HFF-Myc (cell line): ENCODE measurements at regions not wholly inside any gene's neighbourhood (a gene's known extent, or its start where the extent isn't known, plus 50 kb on each side); places are given as distances from the start of the nearest gene placed in this dataset.

ENCODE experiments used
- DNase-seq: peaks from one replicate; pipeline ENCODE4 v3.0.0-alpha.2; 2011; ENCODE audit warnings: low read depth; ENCODE audit errors: extremely low read depth
- H3K4me3 ChIP-seq: replicated peaks from 2 replicates; pipeline ENCODE4 v1.5.1; 2011; ENCODE audit warnings: low read depth, mild to moderate bottlenecking, control low read depth, low read length
- TF ChIP-seq, protein P1 (sequence below): IDR thresholded peaks from 2 replicates; pipeline ENCODE4 v1.5.1; 2012; ENCODE audit warnings: mild to moderate bottlenecking, low read depth, low read length, control low read depth; ENCODE audit errors: missing control alignments

DNA sequence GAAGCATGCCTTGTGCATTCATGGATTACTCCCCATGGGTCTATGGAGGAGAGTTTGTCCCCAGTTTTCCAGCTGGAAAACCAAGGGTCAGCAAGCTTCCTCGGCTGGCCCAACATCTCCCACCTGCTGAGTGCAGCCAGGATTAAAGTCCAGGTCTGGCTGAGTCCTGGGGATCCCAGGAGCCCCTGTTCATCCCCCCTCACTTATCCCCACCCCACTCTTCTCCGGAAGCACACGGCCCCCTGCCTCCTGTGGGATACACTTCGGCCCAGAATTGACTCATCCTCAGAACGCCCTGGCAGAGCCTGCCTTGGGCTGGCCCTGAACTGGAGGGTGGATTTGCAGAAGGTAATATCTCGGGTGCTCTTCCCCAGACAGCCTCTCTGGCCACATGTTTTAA, 276.1 kb downstream of the NPHP4 start:
- no peak for DNase-seq
- H3K4me3 ChIP-seq = no peak overlapping the region
- TF ChIP-seq, protein P1, sequence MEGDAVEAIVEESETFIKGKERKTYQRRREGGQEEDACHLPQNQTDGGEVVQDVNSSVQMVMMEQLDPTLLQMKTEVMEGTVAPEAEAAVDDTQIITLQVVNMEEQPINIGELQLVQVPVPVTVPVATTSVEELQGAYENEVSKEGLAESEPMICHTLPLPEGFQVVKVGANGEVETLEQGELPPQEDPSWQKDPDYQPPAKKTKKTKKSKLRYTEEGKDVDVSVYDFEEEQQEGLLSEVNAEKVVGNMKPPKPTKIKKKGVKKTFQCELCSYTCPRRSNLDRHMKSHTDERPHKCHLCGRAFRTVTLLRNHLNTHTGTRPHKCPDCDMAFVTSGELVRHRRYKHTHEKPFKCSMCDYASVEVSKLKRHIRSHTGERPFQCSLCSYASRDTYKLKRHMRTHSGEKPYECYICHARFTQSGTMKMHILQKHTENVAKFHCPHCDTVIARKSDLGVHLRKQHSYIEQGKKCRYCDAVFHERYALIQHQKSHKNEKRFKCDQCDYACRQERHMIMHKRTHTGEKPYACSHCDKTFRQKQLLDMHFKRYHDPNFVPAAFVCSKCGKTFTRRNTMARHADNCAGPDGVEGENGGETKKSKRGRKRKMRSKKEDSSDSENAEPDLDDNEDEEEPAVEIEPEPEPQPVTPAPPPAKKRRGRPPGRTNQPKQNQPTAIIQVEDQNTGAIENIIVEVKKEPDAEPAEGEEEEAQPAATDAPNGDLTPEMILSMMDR = no peak

DNA sequence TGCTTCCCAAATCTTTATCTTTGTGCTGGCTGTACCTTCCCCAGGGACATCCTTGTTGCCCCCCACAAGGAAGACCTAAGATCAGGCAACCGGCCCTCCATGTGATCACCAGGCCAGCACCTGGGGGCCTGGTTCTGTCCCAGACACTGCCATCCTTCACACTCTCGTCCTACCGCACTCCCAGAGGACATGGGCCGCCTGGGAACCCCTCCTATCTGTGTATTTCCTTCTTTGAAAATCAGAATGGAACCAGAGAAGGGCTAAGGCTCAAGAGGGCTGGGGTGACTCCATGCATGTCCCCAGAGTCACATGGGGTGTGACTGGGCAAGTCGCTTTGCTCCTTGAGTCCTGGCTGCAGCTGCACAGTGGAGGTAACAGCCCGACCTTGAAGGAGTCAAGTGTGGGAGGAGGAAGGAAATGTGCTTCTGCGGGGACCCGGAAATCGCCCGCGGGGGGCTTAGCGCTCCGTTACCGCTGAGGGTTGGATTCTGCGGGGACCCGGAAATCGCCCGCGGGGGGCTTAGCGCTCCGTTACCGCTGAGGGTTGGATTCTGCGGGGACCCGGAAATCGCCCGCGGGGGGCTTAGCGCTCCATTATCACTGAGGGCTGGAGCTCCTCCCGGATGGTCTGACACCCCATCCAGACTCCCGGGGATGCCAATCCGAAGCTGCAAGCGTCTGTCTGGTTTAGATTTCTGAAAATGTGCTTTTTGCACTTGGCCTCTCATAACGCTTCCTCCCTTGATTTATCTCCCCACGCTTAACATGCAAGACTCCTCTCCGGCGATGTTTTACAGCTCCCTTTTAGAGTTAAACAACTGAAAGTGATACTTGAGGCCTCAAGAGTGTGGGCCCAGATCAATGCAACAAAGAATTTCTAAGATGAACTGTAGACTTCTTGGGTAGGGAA, 278.9 kb downstream of the NPHP4 start:
- no peak for DNase-seq
- TF ChIP-seq, protein P1 = no peak
- no peak overlapping the region for H3K4me3 ChIP-seq

DNA sequence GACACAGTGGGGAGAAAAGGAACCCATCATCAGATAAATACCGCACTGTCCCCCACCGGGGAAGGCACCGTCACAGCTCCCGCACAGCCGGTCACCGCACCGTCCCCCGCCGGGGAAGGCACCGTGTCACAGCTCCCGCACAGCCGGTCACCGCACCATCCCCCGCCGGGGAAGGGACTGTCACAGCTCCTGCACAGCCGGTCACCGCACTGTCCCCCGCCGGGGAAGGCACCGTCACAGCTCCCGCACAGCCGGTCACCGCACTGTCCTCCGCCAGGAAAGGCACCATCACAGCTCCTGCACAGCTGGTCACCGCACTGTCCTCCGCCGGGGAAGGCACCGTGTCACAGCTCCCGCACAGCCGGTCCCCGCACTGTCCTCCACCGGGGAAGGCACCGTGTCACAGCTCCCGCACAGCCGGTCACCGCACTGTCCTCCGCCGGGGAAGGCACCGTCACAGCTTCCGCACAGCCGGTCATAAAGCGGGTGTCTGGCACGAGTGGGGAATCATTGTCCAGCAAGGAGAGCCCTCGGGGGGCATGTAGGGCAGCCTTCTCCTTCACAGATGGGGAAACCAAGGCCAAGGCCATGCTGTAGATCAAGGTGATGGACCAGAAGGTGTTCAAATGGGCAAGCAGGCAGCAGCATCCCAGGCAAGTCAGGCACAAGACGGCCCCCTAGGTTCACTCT, 280.1 kb downstream of the NPHP4 start:
- H3K4me3 ChIP-seq = no peak overlapping the region
- no peak for DNase-seq
- TF ChIP-seq, protein P1 = no peak

DNA sequence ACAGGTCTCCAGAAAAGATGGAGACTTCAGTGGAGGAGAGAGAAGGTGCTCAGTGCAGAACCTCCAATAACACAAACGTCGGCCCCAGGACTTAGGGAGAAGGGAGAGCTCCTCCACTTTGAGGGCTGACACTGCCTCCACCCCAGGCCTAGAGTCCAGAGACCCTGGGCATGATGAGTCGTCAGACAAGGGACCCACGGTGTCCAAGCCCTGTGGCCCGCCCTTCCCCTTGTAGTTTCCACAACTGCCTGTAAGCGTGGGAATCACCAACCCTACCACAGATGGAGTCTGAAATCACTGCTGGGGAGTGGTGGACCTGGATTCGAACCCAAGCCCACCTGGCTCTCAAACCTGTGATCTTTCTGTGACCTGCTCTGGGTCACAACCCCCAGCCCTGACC, 281.1 kb downstream of the NPHP4 start:
- TF ChIP-seq, protein P1 = no peak
- H3K4me3 ChIP-seq = no peak overlapping the region
- DNase-seq = no peak

DNA sequence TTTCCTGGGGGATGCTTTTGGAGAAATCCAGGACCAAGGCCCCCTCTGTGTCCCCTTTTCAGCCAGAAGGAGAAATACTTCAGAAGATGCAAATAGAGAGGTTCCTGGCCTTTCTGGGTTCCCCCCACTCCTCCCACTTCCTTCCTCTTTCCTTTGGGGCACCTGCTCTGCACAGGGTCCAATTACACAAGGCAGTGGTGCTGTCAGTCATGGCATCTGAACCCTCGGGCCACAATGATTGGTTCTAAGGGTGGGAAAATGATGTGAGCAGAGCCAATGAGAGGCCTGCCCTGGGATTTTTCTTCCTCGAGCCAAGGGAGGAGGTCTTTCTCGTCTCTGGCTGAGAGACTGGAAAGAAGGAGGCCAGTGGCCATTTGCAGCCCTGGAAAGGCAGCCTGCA, 282.2 kb downstream of the NPHP4 start:
- H3K4me3 ChIP-seq = no peak overlapping the region
- TF ChIP-seq, protein P1 = no peak
- no peak for DNase-seq

DNA sequence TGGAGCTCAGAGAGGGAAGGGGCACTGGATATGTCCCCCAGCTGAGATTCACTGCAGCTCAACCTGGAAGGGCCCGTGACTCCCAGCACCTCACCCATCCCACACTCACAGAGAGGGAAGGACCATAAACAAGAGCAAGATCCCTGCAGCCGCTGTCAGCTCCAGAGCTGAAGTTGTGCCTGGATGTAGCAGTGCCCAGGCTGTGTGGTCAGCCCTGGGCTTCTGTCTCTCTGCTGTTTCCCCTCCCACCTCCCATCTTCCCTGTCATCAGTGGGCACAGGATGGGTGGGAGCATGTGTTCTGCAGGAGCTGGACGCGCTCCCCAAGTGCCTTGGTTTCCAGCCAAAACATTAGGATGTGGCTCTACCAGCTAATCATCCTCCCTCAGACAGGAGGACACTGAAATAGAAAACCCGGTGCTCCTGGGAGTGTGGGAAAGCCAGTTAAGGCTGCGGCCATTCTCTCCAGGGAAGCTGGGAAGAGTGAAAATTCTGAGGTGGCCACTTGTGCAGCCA, 282.7 kb downstream of the NPHP4 start:
- DNase-seq = no peak
- no peak overlapping the region for H3K4me3 ChIP-seq
- TF ChIP-seq, protein P1 = no peak
